ENCODE measurements at regions not wholly inside any gene's neighbourhood (a gene's known extent, or its start where the extent isn't known, plus 50 kb on each side); places are given as distances from the start of the nearest gene placed in this dataset.
A peak's percentile ranks its signal among the peaks of the same experiment; 100 is the strongest.

GRCh38 chr2:67706082-67706481, 308.9 kb downstream of the ETAA1 start:
- DNase-seq (ENCODE audit: low read depth, low spot score), result no peak

GRCh38 chr2:67707896-67708295, 310.8 kb downstream of the ETAA1 start:
- TF ChIP-seq FOXP2 (optimal IDR thresholded peaks at IDR 0.05; ENCODE audit: control extremely low read depth, extremely low read length, insufficient read depth), result no peak
- TF ChIP-seq EZH2 (IDR thresholded peaks at IDR 0.05), result no peak
- no peak for TF ChIP-seq POLR2AphosphoS5 (IDR thresholded peaks at IDR 0.05; ENCODE audit: borderline replicate concordance, low read depth, low read length)
- Histone ChIP-seq H3K36me3 (ENCODE audit: insufficient read depth, low read length) (no peaks in the 10 kb centered on the region), H3K4me3 (no peak overlapping the region), H3K9me3 (ENCODE audit: low read depth, low read length) (no peaks in the 10 kb centered on the region), H3K9ac (ENCODE audit: insufficient read length) (no peak overlapping the region), H3K27ac (no peak overlapping the region)
- DNase-seq (ENCODE audit: low read depth, low spot score), result no peak

More at GRCh38 chr2:67706082-67706481, 308.9 kb downstream of the ETAA1 start:
- H3K9me3 ChIP-seq (ENCODE audit: low read depth, low read length), result no peaks in the 10 kb centered on the region
- H3K9ac ChIP-seq (ENCODE audit: insufficient read length), result no peak overlapping the region
- no peak overlapping the region for H3K4me3 ChIP-seq
- no peak for TF ChIP-seq FOXP2 (optimal IDR thresholded peaks at IDR 0.05; ENCODE audit: control extremely low read depth, extremely low read length, insufficient read depth)
- no peak for TF ChIP-seq POLR2AphosphoS5 (IDR thresholded peaks at IDR 0.05; ENCODE audit: borderline replicate concordance, low read depth, low read length)
- TF ChIP-seq EZH2 (IDR thresholded peaks at IDR 0.05), result no peak
- H3K27ac ChIP-seq, result no peak overlapping the region
- no peaks in the 10 kb centered on the region for H3K36me3 ChIP-seq (ENCODE audit: insufficient read depth, low read length)

GRCh38 chr2:67709835-67710234, 312.7 kb downstream of the ETAA1 start:
- Histone ChIP-seq H3K9ac (ENCODE audit: insufficient read length) (no peak overlapping the region), H3K4me3 (no peak overlapping the region), H3K9me3 (ENCODE audit: low read depth, low read length) (no peaks in the 10 kb centered on the region), H3K27ac (no peak overlapping the region), H3K36me3 (ENCODE audit: insufficient read depth, low read length) (no peaks in the 10 kb centered on the region)
- TF ChIP-seq POLR2AphosphoS5 (IDR thresholded peaks at IDR 0.05; ENCODE audit: borderline replicate concordance, low read depth, low read length) (no peak), FOXP2 (optimal IDR thresholded peaks at IDR 0.05; ENCODE audit: control extremely low read depth, extremely low read length, insufficient read depth) (no peak)
- DNase-seq (ENCODE audit: low read depth, low spot score), result no peak

- H3K9ac ChIP-seq (ENCODE audit: insufficient read length), result no peak overlapping the region
- H3K4me3 ChIP-seq, result no peak overlapping the region
- no peak for DNase-seq (ENCODE audit: low read depth, low spot score)
- H3K27ac ChIP-seq, result no peak overlapping the region
- no peaks in the 10 kb centered on the region for H3K9me3 ChIP-seq (ENCODE audit: low read depth, low read length)
- no peaks in the 10 kb centered on the region for H3K36me3 ChIP-seq (ENCODE audit: insufficient read depth, low read length)
- no peak for TF ChIP-seq EZH2 (IDR thresholded peaks at IDR 0.05)
- no peak for TF ChIP-seq POLR2AphosphoS5 (IDR thresholded peaks at IDR 0.05; ENCODE audit: borderline replicate concordance, low read depth, low read length)
- TF ChIP-seq FOXP2 (optimal IDR thresholded peaks at IDR 0.05; ENCODE audit: control extremely low read depth, extremely low read length, insufficient read depth), result no peak
Measured at GRCh38 chr2:67712484-67712883, 315.4 kb downstream of the ETAA1 start.

GRCh38 chr2:67713376-67713775, 316.2 kb downstream of the ETAA1 start:
- no peak for TF ChIP-seq EZH2 (IDR thresholded peaks at IDR 0.05)
- TF ChIP-seq FOXP2 (optimal IDR thresholded peaks at IDR 0.05; ENCODE audit: control extremely low read depth, extremely low read length, insufficient read depth), result no peak
- no peak for TF ChIP-seq POLR2AphosphoS5 (IDR thresholded peaks at IDR 0.05; ENCODE audit: borderline replicate concordance, low read depth, low read length)
- no peak for DNase-seq (ENCODE audit: low read depth, low spot score)
- Histone ChIP-seq H3K36me3 (ENCODE audit: insufficient read depth, low read length) (no peaks in the 10 kb centered on the region), H3K9ac (ENCODE audit: insufficient read length) (no peak overlapping the region), H3K9me3 (ENCODE audit: low read depth, low read length) (no peaks in the 10 kb centered on the region), H3K4me3 (no peak overlapping the region), H3K27ac (no peak overlapping the region)

- TF ChIP-seq POLR2AphosphoS5 (IDR thresholded peaks at IDR 0.05; ENCODE audit: borderline replicate concordance, low read depth, low read length) (no peak), FOXP2 (optimal IDR thresholded peaks at IDR 0.05; ENCODE audit: control extremely low read depth, extremely low read length, insufficient read depth) (no peak)
- Histone ChIP-seq H3K9me3 (ENCODE audit: low read depth, low read length) (no peaks in the 10 kb centered on the region; the same call in 1 of the 2 replicates), H3K27ac (0 out of 2 replicates have a peak overlapping the region, but pooled peaks have one; percentile 21), H3K9ac (ENCODE audit: insufficient read length) (no peak overlapping the region), H3K36me3 (ENCODE audit: insufficient read depth, low read length) (no peaks in the 10 kb centered on the region), H3K4me3 (no peak overlapping the region)
- no peak for DNase-seq (ENCODE audit: low read depth, low spot score)
Measured at GRCh38 chr2:67716895-67717396, 319.8 kb downstream of the ETAA1 start.

GRCh38 chr2:67717692-67718091, 320.6 kb downstream of the ETAA1 start:
- no peak for TF ChIP-seq EZH2 (IDR thresholded peaks at IDR 0.05)
- TF ChIP-seq POLR2AphosphoS5 (IDR thresholded peaks at IDR 0.05; ENCODE audit: borderline replicate concordance, low read depth, low read length), result no peak
- no peak for TF ChIP-seq FOXP2 (optimal IDR thresholded peaks at IDR 0.05; ENCODE audit: control extremely low read depth, extremely low read length, insufficient read depth)
- H3K27ac ChIP-seq, result peak overlapping the region; percentile 95
- peak; percentile 32 for DNase-seq (ENCODE audit: low read depth, low spot score)
- H3K36me3 ChIP-seq (ENCODE audit: insufficient read depth, low read length), result no peaks in the 10 kb centered on the region
- H3K9me3 ChIP-seq (ENCODE audit: low read depth, low read length), result no peaks in the 10 kb centered on the region; the same call in 1 of the 2 replicates
- H3K4me3 ChIP-seq, result no peak overlapping the region
- no peak overlapping the region for H3K9ac ChIP-seq (ENCODE audit: insufficient read length)

- no peak for DNase-seq (ENCODE audit: low read depth, low spot score)
- Histone ChIP-seq H3K36me3 (ENCODE audit: insufficient read depth, low read length) (no peaks in the 10 kb centered on the region), H3K9me3 (ENCODE audit: low read depth, low read length) (no peaks in the 10 kb centered on the region; the same call in 1 of the 2 replicates), H3K4me3 (peak overlapping the region; percentile 65), H3K27ac (peak overlapping the region; percentile 95), H3K9ac (ENCODE audit: insufficient read length) (peak overlapping the region; percentile 70)
- TF ChIP-seq EZH2 (IDR thresholded peaks at IDR 0.05), result no peak
- TF ChIP-seq FOXP2 (optimal IDR thresholded peaks at IDR 0.05; ENCODE audit: control extremely low read depth, extremely low read length, insufficient read depth), result no peak
- TF ChIP-seq POLR2AphosphoS5 (IDR thresholded peaks at IDR 0.05; ENCODE audit: borderline replicate concordance, low read depth, low read length), result no peak
Measured at GRCh38 chr2:67719351-67719750, 322.2 kb downstream of the ETAA1 start.

- DNase-seq (ENCODE audit: low read depth, low spot score), result no peak
- Histone ChIP-seq H3K27ac (no peak overlapping the region), H3K9me3 (ENCODE audit: low read depth, low read length) (no peaks in the 10 kb centered on the region; the same call in 1 of the 2 replicates), H3K9ac (ENCODE audit: insufficient read length) (no peak overlapping the region), H3K4me3 (no peak overlapping the region), H3K36me3 (ENCODE audit: insufficient read depth, low read length) (no peaks in the 10 kb centered on the region)
- TF ChIP-seq POLR2AphosphoS5 (IDR thresholded peaks at IDR 0.05; ENCODE audit: borderline replicate concordance, low read depth, low read length), result no peak
Measured at GRCh38 chr2:67721516-67721915, 324.4 kb downstream of the ETAA1 start.

Measured in SK-N-MC (cell line).